ENCODE measurements at regions not wholly inside any gene's neighbourhood (a gene's known extent, or its start where the extent isn't known, plus 50 kb on each side); places are given as distances from the start of the nearest gene placed in this dataset.

DNA sequence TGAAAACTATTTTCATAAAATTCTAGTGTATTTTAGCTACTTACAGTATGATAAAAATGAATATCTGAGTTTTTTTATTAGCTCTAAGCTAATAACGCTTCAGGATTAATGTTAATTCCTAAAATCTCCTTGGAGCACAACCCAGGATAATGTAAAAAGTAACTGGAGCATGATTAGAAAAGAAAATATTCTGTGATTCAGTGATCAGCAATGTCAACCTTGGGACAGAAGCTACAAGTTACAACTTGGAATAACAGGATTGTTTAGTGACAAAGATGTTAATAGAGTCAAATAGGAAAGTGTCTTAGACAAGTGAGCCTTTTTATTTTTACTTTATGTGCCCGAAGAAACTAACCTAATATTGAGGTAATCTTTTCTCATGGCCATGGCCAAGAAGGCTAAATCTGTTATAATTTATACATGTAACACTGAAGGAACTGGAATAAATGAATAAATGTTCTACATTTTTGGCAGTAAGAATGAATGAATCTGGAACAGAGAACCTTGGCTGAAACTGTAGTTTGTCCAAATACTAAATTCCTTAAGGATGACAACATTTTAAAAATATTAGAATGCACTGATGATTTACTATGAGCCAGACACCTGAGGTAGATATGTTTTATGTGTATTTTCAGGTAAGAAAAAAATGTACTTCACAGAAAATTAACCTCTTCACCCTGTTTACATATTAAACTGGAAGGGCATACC lies 994.0 kb downstream of the GRIK2 start:
- TF ChIP-seq TEAD4 (IDR thresholded peaks at IDR 0.05) (no peak), NFIC (IDR thresholded peaks at IDR 0.05) (no peak), CREB1 (IDR thresholded peaks at IDR 0.05; ENCODE audit: low read depth) (no peak), TCF12 (IDR thresholded peaks at IDR 0.05; ENCODE audit: low read depth) (no peak), FOXM1 (IDR thresholded peaks at IDR 0.05; ENCODE audit: borderline replicate concordance, low read depth) (no peak), CEBPB (IDR thresholded peaks at IDR 0.05) (no peak), MAX (IDR thresholded peaks at IDR 0.05) (no peak), EP300 (IDR thresholded peaks at IDR 0.05; ENCODE audit: borderline replicate concordance) (no peak), USF1 (IDR thresholded peaks at IDR 0.05) (no peak), RAD21 (IDR thresholded peaks at IDR 0.05; ENCODE audit: low read depth) (no peak), YY1 (IDR thresholded peaks at IDR 0.05; ENCODE audit: low read depth) (no peak), EGR1 (IDR thresholded peaks at IDR 0.05) (no peak)

- TF ChIP-seq YY1 (IDR thresholded peaks at IDR 0.05; ENCODE audit: low read depth) (no peak), EGR1 (IDR thresholded peaks at IDR 0.05) (no peak), ZBTB7A (IDR thresholded peaks at IDR 0.05; ENCODE audit: low read depth) (no peak), TAF1 (IDR thresholded peaks at IDR 0.05; ENCODE audit: low read depth) (no peak)
These were observed 987.7 kb downstream of the GRIK2 start for GRCh38 chr6:102381203-102381602.

- TF ChIP-seq CREB1 (IDR thresholded peaks at IDR 0.05; ENCODE audit: low read depth) (no peak), RAD21 (IDR thresholded peaks at IDR 0.05; ENCODE audit: low read depth) (no peak), TCF12 (IDR thresholded peaks at IDR 0.05; ENCODE audit: low read depth) (no peak), NFIC (IDR thresholded peaks at IDR 0.05) (no peak), FOXM1 (IDR thresholded peaks at IDR 0.05; ENCODE audit: borderline replicate concordance, low read depth) (no peak), MAX (IDR thresholded peaks at IDR 0.05) (no peak)
These were observed 962.7 kb downstream of the GRIK2 start for GRCh38 chr6:102356170-102356569.

- TF ChIP-seq CEBPB (IDR thresholded peaks at IDR 0.05) (no peak), RAD21 (IDR thresholded peaks at IDR 0.05; ENCODE audit: low read depth) (no peak), USF1 (IDR thresholded peaks at IDR 0.05) (no peak), TEAD4 (IDR thresholded peaks at IDR 0.05) (no peak), NFIC (IDR thresholded peaks at IDR 0.05) (no peak), EP300 (IDR thresholded peaks at IDR 0.05; ENCODE audit: borderline replicate concordance) (no peak), EGR1 (IDR thresholded peaks at IDR 0.05) (no peak), YY1 (IDR thresholded peaks at IDR 0.05; ENCODE audit: low read depth) (no peak), FOXM1 (IDR thresholded peaks at IDR 0.05; ENCODE audit: borderline replicate concordance, low read depth) (no peak), TAF1 (IDR thresholded peaks at IDR 0.05; ENCODE audit: low read depth) (no peak), TCF12 (IDR thresholded peaks at IDR 0.05; ENCODE audit: low read depth) (no peak), MAX (IDR thresholded peaks at IDR 0.05) (no peak), CREB1 (IDR thresholded peaks at IDR 0.05; ENCODE audit: low read depth) (no peak), ZBTB7A (IDR thresholded peaks at IDR 0.05; ENCODE audit: low read depth) (no peak)
- TF ChIP-seq, protein P1, sequence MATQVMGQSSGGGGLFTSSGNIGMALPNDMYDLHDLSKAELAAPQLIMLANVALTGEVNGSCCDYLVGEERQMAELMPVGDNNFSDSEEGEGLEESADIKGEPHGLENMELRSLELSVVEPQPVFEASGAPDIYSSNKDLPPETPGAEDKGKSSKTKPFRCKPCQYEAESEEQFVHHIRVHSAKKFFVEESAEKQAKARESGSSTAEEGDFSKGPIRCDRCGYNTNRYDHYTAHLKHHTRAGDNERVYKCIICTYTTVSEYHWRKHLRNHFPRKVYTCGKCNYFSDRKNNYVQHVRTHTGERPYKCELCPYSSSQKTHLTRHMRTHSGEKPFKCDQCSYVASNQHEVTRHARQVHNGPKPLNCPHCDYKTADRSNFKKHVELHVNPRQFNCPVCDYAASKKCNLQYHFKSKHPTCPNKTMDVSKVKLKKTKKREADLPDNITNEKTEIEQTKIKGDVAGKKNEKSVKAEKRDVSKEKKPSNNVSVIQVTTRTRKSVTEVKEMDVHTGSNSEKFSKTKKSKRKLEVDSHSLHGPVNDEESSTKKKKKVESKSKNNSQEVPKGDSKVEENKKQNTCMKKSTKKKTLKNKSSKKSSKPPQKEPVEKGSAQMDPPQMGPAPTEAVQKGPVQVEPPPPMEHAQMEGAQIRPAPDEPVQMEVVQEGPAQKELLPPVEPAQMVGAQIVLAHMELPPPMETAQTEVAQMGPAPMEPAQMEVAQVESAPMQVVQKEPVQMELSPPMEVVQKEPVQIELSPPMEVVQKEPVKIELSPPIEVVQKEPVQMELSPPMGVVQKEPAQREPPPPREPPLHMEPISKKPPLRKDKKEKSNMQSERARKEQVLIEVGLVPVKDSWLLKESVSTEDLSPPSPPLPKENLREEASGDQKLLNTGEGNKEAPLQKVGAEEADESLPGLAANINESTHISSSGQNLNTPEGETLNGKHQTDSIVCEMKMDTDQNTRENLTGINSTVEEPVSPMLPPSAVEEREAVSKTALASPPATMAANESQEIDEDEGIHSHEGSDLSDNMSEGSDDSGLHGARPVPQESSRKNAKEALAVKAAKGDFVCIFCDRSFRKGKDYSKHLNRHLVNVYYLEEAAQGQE (IDR thresholded peaks at IDR 0.05; ENCODE audit: low read depth) = no peak
These were observed 962.1 kb downstream of the GRIK2 start for GRCh38 chr6:102355578-102355977.

DNA sequence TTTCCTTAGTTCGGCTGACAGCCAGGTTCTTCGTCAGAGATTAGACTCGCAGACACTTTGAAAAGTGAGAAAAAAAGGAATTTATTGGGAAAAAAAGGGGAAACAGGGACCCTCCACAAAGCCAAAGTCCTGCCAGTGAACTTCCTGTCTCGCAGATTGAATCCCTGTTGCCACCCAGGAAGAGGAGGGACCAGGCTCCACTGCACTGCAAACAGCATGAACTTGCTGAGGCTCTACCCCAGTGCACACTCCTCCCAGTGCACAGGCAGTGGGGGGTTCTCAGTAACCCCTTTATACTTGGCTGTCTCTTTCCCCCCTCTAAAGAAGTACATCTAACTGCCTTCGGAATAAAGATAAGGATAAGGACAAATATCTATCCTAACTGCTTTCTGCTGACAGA lies 959.0 kb downstream of the GRIK2 start:
- TF ChIP-seq MAX (IDR thresholded peaks at IDR 0.05) (no peak), NFIC (IDR thresholded peaks at IDR 0.05) (no peak), EP300 (IDR thresholded peaks at IDR 0.05; ENCODE audit: borderline replicate concordance) (no peak), USF1 (IDR thresholded peaks at IDR 0.05) (no peak), TEAD4 (IDR thresholded peaks at IDR 0.05) (no peak), CREB1 (IDR thresholded peaks at IDR 0.05; ENCODE audit: low read depth) (no peak), FOXM1 (IDR thresholded peaks at IDR 0.05; ENCODE audit: borderline replicate concordance, low read depth) (no peak), EGR1 (IDR thresholded peaks at IDR 0.05) (no peak), YY1 (IDR thresholded peaks at IDR 0.05; ENCODE audit: low read depth) (no peak), RAD21 (IDR thresholded peaks at IDR 0.05; ENCODE audit: low read depth) (no peak), CEBPB (IDR thresholded peaks at IDR 0.05) (no peak)
- TF ChIP-seq, protein P1 (IDR thresholded peaks at IDR 0.05; ENCODE audit: low read depth) = no peak

Measured in Ishikawa (cell line).